K562 (cell line): ENCODE measurements at regions not wholly inside any gene's neighbourhood (a gene's known extent, or its start where the extent isn't known, plus 50 kb on each side); places are given as distances from the start of the nearest gene placed in this dataset.

Source experiments
- GATAD2A ChIP-seq: fragments of 450-650 bp; IDR thresholded peaks from 2 replicates; pipeline ENCODE4 v1.6.1; 2017
- LCOR ChIP-seq: sonication (generic); formaldehyde crosslinking; IDR thresholded peaks from 2 replicates; pipeline ENCODE4 v1.8.0; 2022; ENCODE audit warnings: mild to moderate bottlenecking, missing genetic modification reagents
- MECOM ChIP-seq: fragments of 250-450 bp; sonication (Bioruptor Pico); IDR thresholded peaks from 2 replicates; pipeline ENCODE4 v1.8.0; 2022; ENCODE audit warnings: inconsistent platforms
- ZNF224 ChIP-seq: sonication (generic); formaldehyde crosslinking; IDR thresholded peaks from 2 replicates; pipeline ENCODE4 v1.8.0; 2022; ENCODE audit warnings: mild to moderate bottlenecking, missing genetic modification reagents
- ZNF407 ChIP-seq: fragments of 450-650 bp; IDR thresholded peaks from 2 replicates; pipeline ENCODE4 v1.6.1; 2016; ENCODE audit warnings: low read depth
- ZNF445 ChIP-seq: fragments of 250-450 bp; sonication (Bioruptor Pico); IDR thresholded peaks from 2 replicates; pipeline ENCODE4 v1.4.0; 2020; ENCODE audit warnings: low read depth, mild to moderate bottlenecking, moderate library complexity
- TF ChIP-seq, protein P1 (sequence below): fragments of 450-650 bp; formaldehyde crosslinking; IDR thresholded peaks from 2 replicates; pipeline ENCODE4 v1.4.0; 2022; ENCODE audit warnings: mild to moderate bottlenecking, moderate library complexity

DNA sequence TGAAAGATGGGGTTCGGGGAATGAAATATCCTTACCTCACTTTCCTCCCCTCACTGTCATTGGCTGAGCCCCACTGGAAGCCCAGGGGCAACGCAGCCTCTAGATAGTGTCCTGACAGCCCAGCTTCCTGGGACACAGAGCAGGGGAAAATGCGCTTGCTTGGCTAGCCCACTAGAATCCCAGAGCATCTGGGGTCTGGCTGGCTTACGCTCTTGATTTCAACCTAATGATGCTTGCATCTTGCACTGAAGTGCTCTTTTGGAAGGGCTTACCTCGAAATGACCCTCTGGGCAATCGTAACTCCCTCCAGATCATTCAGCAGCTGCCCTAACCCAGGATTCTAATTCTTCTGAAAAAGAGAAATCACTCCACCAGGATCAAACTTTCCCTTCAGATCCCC is 147.6 kb downstream of the SOX9 start (continued):
- TF ChIP-seq ZNF407: no peak
- TF ChIP-seq GATAD2A: no peak
- no peak for TF ChIP-seq ZNF445 (CRISPR knock-in tag)
- TF ChIP-seq MECOM: no peak
- no peak for TF ChIP-seq ZNF224 (CRISPR knock-in tag)
- TF ChIP-seq LCOR: no peak
- TF ChIP-seq, protein P1, sequence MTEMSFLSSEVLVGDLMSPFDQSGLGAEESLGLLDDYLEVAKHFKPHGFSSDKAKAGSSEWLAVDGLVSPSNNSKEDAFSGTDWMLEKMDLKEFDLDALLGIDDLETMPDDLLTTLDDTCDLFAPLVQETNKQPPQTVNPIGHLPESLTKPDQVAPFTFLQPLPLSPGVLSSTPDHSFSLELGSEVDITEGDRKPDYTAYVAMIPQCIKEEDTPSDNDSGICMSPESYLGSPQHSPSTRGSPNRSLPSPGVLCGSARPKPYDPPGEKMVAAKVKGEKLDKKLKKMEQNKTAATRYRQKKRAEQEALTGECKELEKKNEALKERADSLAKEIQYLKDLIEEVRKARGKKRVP (CRISPR knock-in tag): no peak
- TF ChIP-seq, all 486 proteins: peak for 0
